ENCODE measurements at regions not wholly inside any gene's neighbourhood (a gene's known extent, or its start where the extent isn't known, plus 50 kb on each side); places are given as distances from the start of the nearest gene placed in this dataset.

- no peak overlapping the region for H3K27ac ChIP-seq (ENCODE audit: low read depth, low read length)
- no peak overlapping the region for H3K4me2 ChIP-seq (ENCODE audit: low read depth, low read length, poor library complexity, severe bottlenecking)
- H3K79me2 ChIP-seq (ENCODE audit: insufficient read depth, low read length), result no peaks in the 10 kb centered on the region
- no peak overlapping the region for H3K4me3 ChIP-seq (ENCODE audit: insufficient read depth, low read length, poor library complexity, severe bottlenecking)
- H3F3A ChIP-seq (ENCODE audit: insufficient read depth), result no peaks in the 10 kb centered on the region
- no peaks in the 10 kb centered on the region for H4K20me1 ChIP-seq (ENCODE audit: low read depth, low read length)
- no peak for TF ChIP-seq CTCF (IDR thresholded peaks at IDR 0.05; ENCODE audit: insufficient read depth, low read length, poor library complexity, severe bottlenecking)
- TF ChIP-seq EZH2phosphoT487 (conservative IDR thresholded peaks at IDR 0.05; ENCODE audit: low read length), result no peak
- H3K27me3 ChIP-seq (ENCODE audit: low read length), result no peaks in the 10 kb centered on the region
- no peaks in the 10 kb centered on the region for H3K9me2 ChIP-seq (replicated peaks; ENCODE audit: insufficient read depth, low read length)
- H3K9me3 ChIP-seq (ENCODE audit: insufficient read depth, low read length), result no peaks in the 10 kb centered on the region
- H3K9ac ChIP-seq (ENCODE audit: low read length), result no peak overlapping the region
- H3K36me3 ChIP-seq (ENCODE audit: low read length), result no peaks in the 10 kb centered on the region
- no peak overlapping the region for H2AFZ ChIP-seq (ENCODE audit: low read depth, low read length, severe bottlenecking)
Measured at GRCh38 chr3:127136706-127137105, 56.2 kb upstream of the PRR23E start.

GRCh38 chr3:127137113-127137512, 55.8 kb upstream of the PRR23E start:
- H2AFZ ChIP-seq (ENCODE audit: low read depth, low read length, severe bottlenecking), result no peak overlapping the region
- H3F3A ChIP-seq (ENCODE audit: insufficient read depth), result no peaks in the 10 kb centered on the region
- H4K20me1 ChIP-seq (ENCODE audit: low read depth, low read length), result no peaks in the 10 kb centered on the region
- H3K27ac ChIP-seq (ENCODE audit: low read depth, low read length), result no peak overlapping the region
- TF ChIP-seq CTCF (IDR thresholded peaks at IDR 0.05; ENCODE audit: insufficient read depth, low read length, poor library complexity, severe bottlenecking), result no peak
- no peak for TF ChIP-seq EZH2phosphoT487 (conservative IDR thresholded peaks at IDR 0.05; ENCODE audit: low read length)
- no peaks in the 10 kb centered on the region for H3K27me3 ChIP-seq (ENCODE audit: low read length)
- H3K9me2 ChIP-seq (replicated peaks; ENCODE audit: insufficient read depth, low read length), result no peaks in the 10 kb centered on the region
- no peak overlapping the region for H3K4me3 ChIP-seq (ENCODE audit: insufficient read depth, low read length, poor library complexity, severe bottlenecking)
- H3K36me3 ChIP-seq (ENCODE audit: low read length), result no peaks in the 10 kb centered on the region
- no peaks in the 10 kb centered on the region for H3K9me3 ChIP-seq (ENCODE audit: insufficient read depth, low read length)
- H3K79me2 ChIP-seq (ENCODE audit: insufficient read depth, low read length), result no peaks in the 10 kb centered on the region
- no peak overlapping the region for H3K9ac ChIP-seq (ENCODE audit: low read length)
- no peak overlapping the region for H3K4me2 ChIP-seq (ENCODE audit: low read depth, low read length, poor library complexity, severe bottlenecking)

- H3K27me3 ChIP-seq (ENCODE audit: low read length), result no peaks in the 10 kb centered on the region
- H3K79me2 ChIP-seq (ENCODE audit: insufficient read depth, low read length), result no peaks in the 10 kb centered on the region
- H3F3A ChIP-seq (ENCODE audit: insufficient read depth), result no peaks in the 10 kb centered on the region
- H2AFZ ChIP-seq (ENCODE audit: low read depth, low read length, severe bottlenecking), result no peak overlapping the region
- no peaks in the 10 kb centered on the region for H3K9me3 ChIP-seq (ENCODE audit: insufficient read depth, low read length)
- H3K4me3 ChIP-seq (ENCODE audit: insufficient read depth, low read length, poor library complexity, severe bottlenecking), result no peak overlapping the region
- H3K9ac ChIP-seq (ENCODE audit: low read length), result no peak overlapping the region
- no peak for TF ChIP-seq EZH2phosphoT487 (conservative IDR thresholded peaks at IDR 0.05; ENCODE audit: low read length)
- no peak for TF ChIP-seq CTCF (IDR thresholded peaks at IDR 0.05; ENCODE audit: insufficient read depth, low read length, poor library complexity, severe bottlenecking)
- no peaks in the 10 kb centered on the region for H3K9me2 ChIP-seq (replicated peaks; ENCODE audit: insufficient read depth, low read length)
- H4K20me1 ChIP-seq (ENCODE audit: low read depth, low read length), result no peaks in the 10 kb centered on the region
- no peaks in the 10 kb centered on the region for H3K36me3 ChIP-seq (ENCODE audit: low read length)
- H3K4me2 ChIP-seq (ENCODE audit: low read depth, low read length, poor library complexity, severe bottlenecking), result no peak overlapping the region
- no peak overlapping the region for H3K27ac ChIP-seq (ENCODE audit: low read depth, low read length)
Measured at GRCh38 chr3:127137757-127138536, 55.0 kb upstream of the PRR23E start.

Data from SU-DHL-6 (cell line).